ENCODE measurements at regions not wholly inside any gene's neighbourhood (a gene's known extent, or its start where the extent isn't known, plus 50 kb on each side); places are given as distances from the start of the nearest gene placed in this dataset.

DNA sequence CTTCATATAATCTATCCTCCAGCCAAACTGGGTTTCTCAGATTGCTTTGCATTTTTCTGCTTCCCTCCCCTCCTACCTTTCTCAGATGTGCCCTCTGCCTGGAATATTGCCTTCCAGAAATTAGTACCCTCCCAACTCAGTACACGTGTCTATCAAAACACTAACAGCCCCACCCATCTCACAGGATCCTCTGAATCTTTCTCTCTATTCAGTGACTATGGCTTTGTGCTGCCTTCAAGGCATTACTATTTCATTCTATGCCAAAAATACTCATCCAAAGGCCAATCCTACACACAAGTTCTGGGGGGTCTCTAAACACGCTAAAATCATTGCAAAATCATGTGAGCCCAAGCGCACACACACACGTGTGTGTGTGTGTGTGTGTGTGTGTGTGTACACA, 58.4 kb downstream of the ZNF281 start:
- H3K36me3 ChIP-seq (ENCODE audit: control insufficient read depth, insufficient read depth, low read length) = no peaks in the 10 kb centered on the region
- no peak for DNase-seq
- TF ChIP-seq, protein P1, sequence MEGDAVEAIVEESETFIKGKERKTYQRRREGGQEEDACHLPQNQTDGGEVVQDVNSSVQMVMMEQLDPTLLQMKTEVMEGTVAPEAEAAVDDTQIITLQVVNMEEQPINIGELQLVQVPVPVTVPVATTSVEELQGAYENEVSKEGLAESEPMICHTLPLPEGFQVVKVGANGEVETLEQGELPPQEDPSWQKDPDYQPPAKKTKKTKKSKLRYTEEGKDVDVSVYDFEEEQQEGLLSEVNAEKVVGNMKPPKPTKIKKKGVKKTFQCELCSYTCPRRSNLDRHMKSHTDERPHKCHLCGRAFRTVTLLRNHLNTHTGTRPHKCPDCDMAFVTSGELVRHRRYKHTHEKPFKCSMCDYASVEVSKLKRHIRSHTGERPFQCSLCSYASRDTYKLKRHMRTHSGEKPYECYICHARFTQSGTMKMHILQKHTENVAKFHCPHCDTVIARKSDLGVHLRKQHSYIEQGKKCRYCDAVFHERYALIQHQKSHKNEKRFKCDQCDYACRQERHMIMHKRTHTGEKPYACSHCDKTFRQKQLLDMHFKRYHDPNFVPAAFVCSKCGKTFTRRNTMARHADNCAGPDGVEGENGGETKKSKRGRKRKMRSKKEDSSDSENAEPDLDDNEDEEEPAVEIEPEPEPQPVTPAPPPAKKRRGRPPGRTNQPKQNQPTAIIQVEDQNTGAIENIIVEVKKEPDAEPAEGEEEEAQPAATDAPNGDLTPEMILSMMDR (IDR thresholded peaks at IDR 0.05; ENCODE audit: insufficient read depth in 1 of 2, low read depth in 1 of 2, low read length in 1 of 2, severe bottlenecking in 1 of 2, unreplicated experiment in 1 of 2) = no peak
- no peak overlapping the region for H3K4me3 Mint-ChIP-seq (ENCODE audit: unreplicated experiment)
- no peak overlapping the region for H3K4me3 ChIP-seq (ENCODE audit: low read depth, low read length)
- H3K36me3 Mint-ChIP-seq (ENCODE audit: insufficient read depth, unreplicated experiment) = no peaks in the 10 kb centered on the region
- H3K4me1 ChIP-seq = no peaks in the 10 kb centered on the region
- intact Hi-C loops (cut with micrococcal nuclease; ENCODE audit: unreplicated experiment) = no loop called here
- H3K27ac Mint-ChIP-seq (ENCODE audit: unreplicated experiment) = no peak overlapping the region
- no peaks in the 10 kb centered on the region for H3K27me3 ChIP-seq (replicated peaks; ENCODE audit: control insufficient read depth, insufficient read depth, low read length)
- POLR2A ChIA-PET = no interaction called here
- no TSS peak for BruUV-seq (replicated peaks)
- no peaks in the 10 kb centered on the region for H3K9me3 Mint-ChIP-seq (ENCODE audit: unreplicated experiment)
- H3K9me3 ChIP-seq = no peaks in the 10 kb centered on the region
- no peaks in the 10 kb centered on the region for H3K27me3 Mint-ChIP-seq (ENCODE audit: insufficient read depth, unreplicated experiment)
- CTCF ChIA-PET = no interaction called here
- no peaks in the 10 kb centered on the region for H3K4me1 Mint-ChIP-seq (ENCODE audit: low read depth, unreplicated experiment)

DNA sequence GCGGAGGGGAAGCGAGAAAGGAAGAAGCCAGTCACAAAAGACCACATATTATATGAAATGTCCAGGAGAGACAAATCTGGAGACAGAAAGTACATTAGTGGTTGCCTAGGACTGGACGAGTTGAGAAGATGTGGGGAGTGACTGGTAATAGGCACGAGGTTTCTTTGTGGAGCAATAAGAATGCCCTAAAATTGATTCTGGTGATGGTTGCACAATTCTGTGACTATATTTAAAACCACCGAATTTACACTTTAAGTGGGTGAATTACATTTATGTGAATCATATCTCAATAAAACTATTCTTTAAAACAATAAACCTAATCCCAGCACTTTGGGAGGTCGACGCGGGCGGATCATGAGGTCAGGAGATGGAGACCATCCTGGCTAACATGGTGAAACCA, 63.1 kb downstream of the ZNF281 start:
- Mint-ChIP-seq H3K9me3 (ENCODE audit: unreplicated experiment) (no peaks in the 10 kb centered on the region), H3K27ac (ENCODE audit: unreplicated experiment) (no peak overlapping the region), H3K27me3 (ENCODE audit: insufficient read depth, unreplicated experiment) (no peaks in the 10 kb centered on the region), H3K4me1 (ENCODE audit: low read depth, unreplicated experiment) (no peaks in the 10 kb centered on the region), H3K36me3 (ENCODE audit: insufficient read depth, unreplicated experiment) (no peaks in the 10 kb centered on the region), H3K4me3 (ENCODE audit: unreplicated experiment) (no peak overlapping the region)
- Histone ChIP-seq H3K36me3 (ENCODE audit: control insufficient read depth, insufficient read depth, low read length) (no peaks in the 10 kb centered on the region), H3K9me3 (no peaks in the 10 kb centered on the region), H3K27me3 (replicated peaks; ENCODE audit: control insufficient read depth, insufficient read depth, low read length) (no peaks in the 10 kb centered on the region), H3K4me3 (ENCODE audit: low read depth, low read length) (no peak overlapping the region), H3K4me1 (no peaks in the 10 kb centered on the region)
- intact Hi-C loops (cut with micrococcal nuclease; ENCODE audit: unreplicated experiment) = no loop called here
- DNase-seq = no peak
- POLR2A ChIA-PET = no interaction called here
- TF ChIP-seq, protein P1 (IDR thresholded peaks at IDR 0.05; ENCODE audit: insufficient read depth in 1 of 2, low read depth in 1 of 2, low read length in 1 of 2, severe bottlenecking in 1 of 2, unreplicated experiment in 1 of 2) = no peak
- CTCF ChIA-PET = no interaction called here
- BruUV-seq (replicated peaks) = no TSS peak

DNA sequence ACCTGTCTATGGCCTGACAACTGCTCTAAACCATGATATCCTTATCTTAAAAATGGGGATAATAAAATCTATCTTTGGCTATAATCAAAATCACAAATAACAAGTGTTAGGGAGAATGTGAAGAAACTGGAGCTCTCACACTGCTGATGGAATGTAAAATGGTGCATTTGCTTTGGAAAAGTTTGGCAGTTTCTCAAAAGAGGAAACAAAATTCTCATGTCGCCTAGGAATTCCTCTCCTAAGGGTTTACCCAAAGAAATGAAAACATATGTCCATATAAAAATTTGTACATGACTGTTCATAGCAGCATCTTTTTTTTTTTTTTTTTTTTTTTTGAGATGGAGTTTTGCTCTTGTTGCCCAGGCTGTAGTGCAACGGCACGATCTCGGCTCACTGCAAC, 64.3 kb downstream of the ZNF281 start:
- no peak overlapping the region for H3K4me3 Mint-ChIP-seq (ENCODE audit: unreplicated experiment)
- no peak overlapping the region for H3K4me3 ChIP-seq (ENCODE audit: low read depth, low read length)
- CTCF ChIA-PET = no interaction called here
- peaks cover 7% of the 10 kb centered on the region for H3K4me1 Mint-ChIP-seq (ENCODE audit: low read depth, unreplicated experiment)
- H3K27me3 ChIP-seq (replicated peaks; ENCODE audit: control insufficient read depth, insufficient read depth, low read length) = no peaks in the 10 kb centered on the region
- H3K27ac Mint-ChIP-seq (ENCODE audit: unreplicated experiment) = no peak overlapping the region
- TF ChIP-seq, protein P1 (IDR thresholded peaks at IDR 0.05; ENCODE audit: insufficient read depth in 1 of 2, low read depth in 1 of 2, low read length in 1 of 2, severe bottlenecking in 1 of 2, unreplicated experiment in 1 of 2) = no peak
- H3K36me3 Mint-ChIP-seq (ENCODE audit: insufficient read depth, unreplicated experiment) = no peaks in the 10 kb centered on the region
- no TSS peak for BruUV-seq (replicated peaks)
- no peaks in the 10 kb centered on the region for H3K9me3 ChIP-seq
- POLR2A ChIA-PET = no interaction called here
- H3K4me1 ChIP-seq = no peaks in the 10 kb centered on the region
- no peaks in the 10 kb centered on the region for H3K27me3 Mint-ChIP-seq (ENCODE audit: insufficient read depth, unreplicated experiment)
- no peak for DNase-seq
- H3K9me3 Mint-ChIP-seq (ENCODE audit: unreplicated experiment) = no peaks in the 10 kb centered on the region
- no peaks in the 10 kb centered on the region for H3K36me3 ChIP-seq (ENCODE audit: control insufficient read depth, insufficient read depth, low read length)
- intact Hi-C loops (cut with micrococcal nuclease; ENCODE audit: unreplicated experiment) = no loop called here
